ENCODE measurements at regions not wholly inside any gene's neighbourhood (a gene's known extent, or its start where the extent isn't known, plus 50 kb on each side); places are given as distances from the start of the nearest gene placed in this dataset.

DNA sequence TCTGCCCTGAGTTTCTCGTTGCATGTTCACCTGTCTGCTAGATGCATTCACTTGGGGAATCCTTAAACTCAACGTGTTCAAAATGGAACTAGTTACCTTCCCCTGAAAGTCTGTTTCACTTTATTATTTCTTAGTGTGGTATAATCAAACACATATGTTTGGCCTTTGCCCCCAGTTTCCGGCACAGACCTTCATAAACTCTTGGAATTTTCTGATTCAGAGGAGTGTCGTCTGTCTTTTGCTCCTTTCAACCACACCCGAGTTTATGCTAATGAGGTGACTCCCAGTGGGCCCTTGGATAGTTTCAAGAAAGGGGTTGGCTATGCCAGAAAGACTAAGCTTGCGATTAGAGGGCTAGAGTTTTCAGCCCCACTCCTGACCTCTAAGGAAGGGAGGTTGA is 198.9 kb downstream of the CDCA7 start:
- intact Hi-C loops (cut with DNase I; ENCODE audit: low total_unique reads): no loop called here
- TF ChIP-seq, protein P1, sequence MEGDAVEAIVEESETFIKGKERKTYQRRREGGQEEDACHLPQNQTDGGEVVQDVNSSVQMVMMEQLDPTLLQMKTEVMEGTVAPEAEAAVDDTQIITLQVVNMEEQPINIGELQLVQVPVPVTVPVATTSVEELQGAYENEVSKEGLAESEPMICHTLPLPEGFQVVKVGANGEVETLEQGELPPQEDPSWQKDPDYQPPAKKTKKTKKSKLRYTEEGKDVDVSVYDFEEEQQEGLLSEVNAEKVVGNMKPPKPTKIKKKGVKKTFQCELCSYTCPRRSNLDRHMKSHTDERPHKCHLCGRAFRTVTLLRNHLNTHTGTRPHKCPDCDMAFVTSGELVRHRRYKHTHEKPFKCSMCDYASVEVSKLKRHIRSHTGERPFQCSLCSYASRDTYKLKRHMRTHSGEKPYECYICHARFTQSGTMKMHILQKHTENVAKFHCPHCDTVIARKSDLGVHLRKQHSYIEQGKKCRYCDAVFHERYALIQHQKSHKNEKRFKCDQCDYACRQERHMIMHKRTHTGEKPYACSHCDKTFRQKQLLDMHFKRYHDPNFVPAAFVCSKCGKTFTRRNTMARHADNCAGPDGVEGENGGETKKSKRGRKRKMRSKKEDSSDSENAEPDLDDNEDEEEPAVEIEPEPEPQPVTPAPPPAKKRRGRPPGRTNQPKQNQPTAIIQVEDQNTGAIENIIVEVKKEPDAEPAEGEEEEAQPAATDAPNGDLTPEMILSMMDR (IDR thresholded peaks at IDR 0.05 in 4 of 5, conservative IDR thresholded peaks at IDR 0.05 in 1 of 5): no peak
- no peak for TF ChIP-seq POLR2A (IDR thresholded peaks at IDR 0.05)
- in situ Hi-C loops (cut with MboI; ENCODE audit: low sequenced_read_pairs in 4 of 4): no loop called here
- H3K4me3 ChIP-seq: no peak overlapping the region
- ATAC-seq (no peak), DNase-seq (no peak)
- no peak overlapping the region for H3K27ac ChIP-seq
- H3K4me1 ChIP-seq: no peaks in the 10 kb centered on the region
- H3K36me3 ChIP-seq: no peaks in the 10 kb centered on the region
- H3K9me3 ChIP-seq: no peaks in the 10 kb centered on the region
- H3K27me3 ChIP-seq: peaks cover 0 to 6% (median 0%) of the 10 kb centered on the region in 3 donors

DNA sequence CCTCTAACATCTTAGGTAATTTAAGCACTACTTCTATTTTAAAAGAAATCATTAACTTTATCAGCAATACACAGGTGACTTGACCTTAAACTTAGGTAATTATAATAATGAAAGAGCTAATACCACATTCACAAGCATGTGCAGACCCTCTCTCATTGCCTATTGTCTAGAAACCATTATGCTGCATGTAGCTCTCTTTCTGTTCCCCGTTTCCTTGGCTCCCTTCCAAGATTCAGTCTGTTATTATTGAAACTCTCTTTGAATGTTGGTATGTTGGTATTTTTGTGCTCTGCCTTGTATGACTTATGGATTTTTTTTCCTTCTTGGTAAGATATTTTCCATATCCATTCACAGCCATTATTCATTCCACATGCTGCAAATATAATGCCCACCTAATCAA is 201.2 kb downstream of the CDCA7 start:
- H3K27me3 ChIP-seq: peaks cover 0 to 6% (median 0%) of the 10 kb centered on the region in 3 donors
- no peaks in the 10 kb centered on the region for H3K36me3 ChIP-seq
- no peaks in the 10 kb centered on the region for H3K4me1 ChIP-seq
- intact Hi-C loops (cut with DNase I; ENCODE audit: low total_unique reads): no loop called here
- in situ Hi-C loops (cut with MboI; ENCODE audit: low sequenced_read_pairs in 4 of 4): no loop called here
- H3K4me3 ChIP-seq: no peak overlapping the region
- H3K9me3 ChIP-seq: no peaks in the 10 kb centered on the region
- no peak for DNase-seq
- no peak overlapping the region for H3K27ac ChIP-seq
- no peak for ATAC-seq
- TF ChIP-seq POLR2A (IDR thresholded peaks at IDR 0.05): no peak
- TF ChIP-seq, protein P1 (IDR thresholded peaks at IDR 0.05 in 4 of 5, conservative IDR thresholded peaks at IDR 0.05 in 1 of 5): no peak

DNA sequence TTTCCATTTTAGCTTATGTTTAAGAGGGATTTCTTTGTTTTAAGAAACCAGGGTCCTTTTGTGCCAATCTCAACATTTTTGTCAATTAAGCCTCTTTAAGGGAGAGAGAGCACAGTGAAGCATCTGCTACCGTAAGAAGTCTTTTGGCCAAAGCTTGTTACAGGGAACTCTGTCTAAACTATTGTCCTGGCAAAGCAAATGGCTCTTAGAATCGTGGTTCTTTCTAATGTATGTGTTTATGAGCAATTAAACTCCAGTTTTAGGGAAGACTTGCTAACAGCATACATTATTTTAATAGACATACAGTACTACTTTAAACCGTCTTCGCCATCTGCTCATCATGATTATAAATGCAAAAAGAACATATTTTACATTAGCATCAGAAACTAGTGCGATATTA is 202.1 kb downstream of the CDCA7 start:
- Histone ChIP-seq H3K27ac (no peak overlapping the region), H3K4me1 (no peaks in the 10 kb centered on the region), H3K4me3 (no peak overlapping the region), H3K27me3 (peaks cover 0 to 6% (median 0%) of the 10 kb centered on the region in 3 donors), H3K36me3 (no peaks in the 10 kb centered on the region), H3K9me3 (no peaks in the 10 kb centered on the region)
- TF ChIP-seq, protein P1 (IDR thresholded peaks at IDR 0.05 in 4 of 5, conservative IDR thresholded peaks at IDR 0.05 in 1 of 5): no peak
- TF ChIP-seq POLR2A (IDR thresholded peaks at IDR 0.05): no peak
- DNase-seq (no peak), ATAC-seq (no peak)
- in situ Hi-C loops (cut with MboI; ENCODE audit: low sequenced_read_pairs in 4 of 4) (no loop called here), intact Hi-C loops (cut with DNase I; ENCODE audit: low total_unique reads) (no loop called here)

DNA sequence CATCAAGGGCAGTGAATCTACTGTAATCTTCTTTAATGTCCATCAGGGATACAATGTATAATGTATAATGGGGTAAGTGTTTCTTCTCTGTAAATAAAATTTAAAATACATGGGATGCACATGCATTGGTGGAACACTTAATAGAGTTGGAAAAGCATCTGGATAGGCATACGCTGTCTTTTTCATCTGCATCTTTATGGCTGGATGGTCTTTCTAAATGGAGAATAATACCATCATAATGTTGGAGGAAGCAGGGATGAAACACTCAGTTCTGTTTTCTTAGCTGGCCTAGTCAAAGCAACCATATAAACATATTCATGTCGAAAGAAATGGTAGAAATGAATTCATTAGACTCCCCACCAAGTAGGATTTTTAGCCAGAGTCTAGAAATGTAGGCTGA is 202.8 kb downstream of the CDCA7 start:
- intact Hi-C loops (cut with DNase I; ENCODE audit: low total_unique reads) (no loop called here), in situ Hi-C loops (cut with MboI; ENCODE audit: low sequenced_read_pairs in 4 of 4) (no loop called here)
- ATAC-seq (no peak), DNase-seq (no peak)
- no peak overlapping the region for H3K4me3 ChIP-seq
- H3K9me3 ChIP-seq: no peaks in the 10 kb centered on the region
- no peak overlapping the region for H3K27ac ChIP-seq
- TF ChIP-seq POLR2A (IDR thresholded peaks at IDR 0.05): no peak
- TF ChIP-seq, protein P1 (IDR thresholded peaks at IDR 0.05 in 4 of 5, conservative IDR thresholded peaks at IDR 0.05 in 1 of 5): no peak
- peaks cover 0 to 6% (median 0%) of the 10 kb centered on the region in 3 donors for H3K27me3 ChIP-seq
- H3K36me3 ChIP-seq: no peaks in the 10 kb centered on the region
- no peaks in the 10 kb centered on the region for H3K4me1 ChIP-seq

DNA sequence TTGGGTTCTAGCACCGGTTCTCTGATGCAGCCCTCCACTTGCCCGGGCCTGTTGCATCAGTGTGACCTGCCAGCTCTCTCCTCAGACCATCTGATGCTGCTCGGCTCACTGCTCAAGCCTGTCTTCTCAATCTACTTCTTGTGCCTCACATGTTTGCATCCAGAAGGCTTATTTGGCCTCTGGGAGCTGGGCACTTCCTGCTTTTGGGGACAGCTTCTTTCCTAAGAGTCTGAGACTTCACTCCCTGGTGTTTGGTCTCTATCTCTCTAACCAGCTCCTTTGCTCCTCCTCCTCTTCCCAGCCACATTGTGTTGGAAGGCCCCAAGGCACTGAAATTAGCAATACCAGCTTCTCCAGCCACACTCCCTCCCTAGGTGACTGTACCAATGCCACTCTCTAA is 212.8 kb downstream of the CDCA7 start:
- H3K9me3 ChIP-seq: no peaks in the 10 kb centered on the region
- no peak overlapping the region for H3K4me3 ChIP-seq
- DNase-seq (no peak), ATAC-seq (no peak)
- H3K36me3 ChIP-seq: no peaks in the 10 kb centered on the region
- no peak overlapping the region for H3K27ac ChIP-seq
- H3K27me3 ChIP-seq: no peaks in the 10 kb centered on the region
- intact Hi-C loops (cut with DNase I; ENCODE audit: low total_unique reads) (no loop called here), in situ Hi-C loops (cut with MboI; ENCODE audit: low sequenced_read_pairs in 4 of 4) (no loop called here)
- H3K4me1 ChIP-seq: peaks cover 4 to 6% of the 10 kb centered on the region in 2 donors
- TF ChIP-seq, protein P1 (IDR thresholded peaks at IDR 0.05 in 4 of 5, conservative IDR thresholded peaks at IDR 0.05 in 1 of 5): no peak
- TF ChIP-seq POLR2A (IDR thresholded peaks at IDR 0.05): no peak
